GM23248 (cell line): ENCODE measurements at regions not wholly inside any gene's neighbourhood (a gene's known extent, or its start where the extent isn't known, plus 50 kb on each side); places are given as distances from the start of the nearest gene placed in this dataset.

Experiments
- EZH2 ChIP-seq: fragments of 200-600 bp; sonication (generic); IDR thresholded peaks from 2 replicates; pipeline ENCODE4 v1.6.1; 2018; ENCODE audit warnings: antibody characterized with exemption, mild to moderate bottlenecking; ENCODE audit not compliant: insufficient read depth, poor library complexity, severe bottlenecking
- EZH2phosphoT487 ChIP-seq: fragments of 200-600 bp; sonication (generic); IDR thresholded peaks from 2 replicates; pipeline ENCODE4 v1.6.1; 2018; ENCODE audit warnings: antibody characterized with exemption, moderate library complexity, mild to moderate bottlenecking, low read depth; ENCODE audit not compliant: insufficient read depth

GRCh38 chr2:22701561-22702160, 683.3 kb upstream of the KLHL29 start:
- TF ChIP-seq EZH2 (no peak), EZH2phosphoT487 (no peak)
